A549 (cell line): ENCODE measurements at regions not wholly inside any gene's neighbourhood (a gene's known extent, or its start where the extent isn't known, plus 50 kb on each side); places are given as distances from the start of the nearest gene placed in this dataset.

Source experiments
- ATAC-seq, 2 experiments: fragments of 200-7000 bp in 1 of 2; fragments of >200 bp in 1 of 2; cut with Nextera tagmentation in 1 of 2; cut with Tn5 transposase in 1 of 2; 3 replicates each; pipeline versions ENCODE4 v1.8.0 to v1.9.1; 2018 to 2020; ENCODE audit warnings: mild to moderate bottlenecking in 1 of 2, moderate library complexity in 1 of 2
- CTCF ChIA-PET: fragments of 300-600 bp; sonication (Branson Sonifier 250); formaldehyde crosslinking; extraction: SDS; loops from one replicate; lab custom pipeline; 2021; ENCODE audit warnings: antibody characterized with exemption, inconsistent platforms; lab: Yijun Ruan, JAX
- POLR2A ChIA-PET: fragments of 350-600 bp; formaldehyde crosslinking; extraction: SDS; loops from one replicate; lab custom pipeline; 2021; ENCODE audit warnings: antibody characterized with exemption, inconsistent platforms; lab: Yijun Ruan, JAX
- DNase-seq, 2 experiments: peaks; one replicate each; pipeline versions ENCODE4 v3.0.0 to v3.0.0-alpha.2; 2011 to 2016; ENCODE audit warnings: low read depth in 1 of 2, low spot score in 1 of 2
- FAIRE-seq: peaks from 2 replicates; lab custom pipeline; 2011; peaks lifted over from hg19 to GRCh38; lab: Jason Lieb, UNC
- H3K27ac ChIP-seq, 2 experiments: fragments of >200 bp; sonication (Bioruptor Twin); formaldehyde crosslinking; 3 replicates each; pipeline ENCODE4 v1.5.1; 2016 to 2017
- H3K4me1 ChIP-seq: fragments of >200 bp; sonication (Bioruptor Twin); formaldehyde crosslinking; 3 replicates; pipeline ENCODE4 v1.6.1; 2016
- H3K4me2 ChIP-seq: fragments of >200 bp; sonication (Bioruptor Twin); formaldehyde crosslinking; 3 replicates; pipeline ENCODE4 v1.6.1; 2016
- H3K4me3 ChIP-seq: fragments of >200 bp; sonication (Bioruptor Twin); formaldehyde crosslinking; 3 replicates; pipeline ENCODE4 v1.5.1; 2016
- H3K9me3 ChIP-seq: fragments of >200 bp; sonication (Bioruptor Twin); formaldehyde crosslinking; 3 replicates; pipeline ENCODE4 v1.6.1; 2016
- BHLHE40 ChIP-seq: IDR thresholded peaks from 2 replicates; pipeline ENCODE4 v1.6.1; 2012; ENCODE audit warnings: low read depth, low read length, inconsistent platforms
- CEBPB ChIP-seq, 2 experiments: fragments of >200 bp in 1 of 2; sonication (Bioruptor Twin) in 1 of 2; formaldehyde crosslinking in 1 of 2; IDR thresholded peaks; 2 replicates each; pipeline ENCODE4 v1.6.1; 2012 to 2016
- EP300 ChIP-seq, 2 experiments: fragments of >200 bp; sonication (Bioruptor Twin); formaldehyde crosslinking; IDR thresholded peaks; 2 replicates in 1 of 2; 3 replicates in 1 of 2; pipeline ENCODE4 v1.6.1; 2016 to 2017
- ESRRA ChIP-seq: fragments of 150-350 bp; IDR thresholded peaks from 2 replicates; pipeline ENCODE4 v1.6.1; 2014; ENCODE audit warnings: mild to moderate bottlenecking, low read length, borderline replicate concordance
- FOSB ChIP-seq: fragments of 250-450 bp; sonication (Bioruptor Pico); IDR thresholded peaks from 2 replicates; pipeline ENCODE4 v1.5.0; 2020; ENCODE audit warnings: mild to moderate bottlenecking, moderate library complexity
- HOXA7 ChIP-seq: fragments of 250-450 bp; sonication (Bioruptor Pico); IDR thresholded peaks from 2 replicates; pipeline ENCODE4 v1.5.0; 2020; ENCODE audit warnings: mild to moderate bottlenecking, moderate library complexity
- JUNB ChIP-seq: fragments of >200 bp; sonication (Bioruptor Twin); formaldehyde crosslinking; IDR thresholded peaks from 2 replicates; pipeline ENCODE4 v1.6.1; 2016
- KDM1A ChIP-seq: fragments of 200-600 bp; sonication (generic); IDR thresholded peaks from 2 replicates; pipeline ENCODE4 v1.6.1; 2016; ENCODE audit warnings: low read depth, mild to moderate bottlenecking
- KDM5A ChIP-seq: fragments of 200-600 bp; sonication (generic); IDR thresholded peaks from 2 replicates; pipeline ENCODE4 v1.6.1; 2016; ENCODE audit warnings: antibody characterized with exemption, mild to moderate bottlenecking
- MAFK ChIP-seq: fragments of 450-650 bp; IDR thresholded peaks from 2 replicates; pipeline ENCODE4 v1.6.1; 2014; ENCODE audit not compliant: partially characterized antibody
- NPAS2 ChIP-seq: fragments of 250-450 bp; sonication (Bioruptor Pico); IDR thresholded peaks from 2 replicates; pipeline ENCODE4 v1.8.0; 2022; ENCODE audit warnings: mild to moderate bottlenecking, moderate library complexity, borderline replicate concordance
- PHF8 ChIP-seq: fragments of 200-600 bp; sonication (generic); IDR thresholded peaks from 2 replicates; pipeline ENCODE4 v1.6.1; 2016; ENCODE audit warnings: low read depth, mild to moderate bottlenecking, antibody characterized with exemption, moderate library complexity, borderline replicate concordance
- RAD21 ChIP-seq, 2 experiments: fragments of >200 bp in 1 of 2; sonication (Bioruptor Twin) in 1 of 2; formaldehyde crosslinking in 1 of 2; IDR thresholded peaks in 1 of 2; conservative IDR thresholded peaks in 1 of 2; 2 replicates in 1 of 2; 3 replicates in 1 of 2; pipeline ENCODE4 v1.6.1; 2012 to 2018; ENCODE audit warnings: inconsistent platforms in 1 of 2
- RARB ChIP-seq: fragments of 250-450 bp; sonication (Bioruptor Pico); IDR thresholded peaks from 2 replicates; pipeline ENCODE4 v1.8.0; 2021; ENCODE audit warnings: mild to moderate bottlenecking, moderate library complexity
- SREBF2 ChIP-seq: fragments of 450-650 bp; IDR thresholded peaks from 2 replicates; pipeline ENCODE4 v1.6.1; 2014; ENCODE audit warnings: mild to moderate bottlenecking, moderate library complexity
- TFCP2L1 ChIP-seq: fragments of 250-450 bp; sonication (Bioruptor Pico); IDR thresholded peaks from 2 replicates; pipeline ENCODE4 v1.5.0; 2021; ENCODE audit warnings: mild to moderate bottlenecking
- TP53 ChIP-seq: fragments of 250-450 bp; sonication (Bioruptor Pico); IDR thresholded peaks from 2 replicates; pipeline ENCODE4 v1.5.0; 2021; ENCODE audit warnings: mild to moderate bottlenecking, moderate library complexity
- ZFP36 ChIP-seq: fragments of 450-650 bp; IDR thresholded peaks from 2 replicates; pipeline ENCODE4 v1.6.1; 2014; ENCODE audit warnings: borderline replicate concordance; ENCODE audit not compliant: partially characterized antibody
- ZNF302 ChIP-seq: fragments of 250-450 bp; sonication (Bioruptor Pico); IDR thresholded peaks from 2 replicates; pipeline ENCODE4 v1.9.0; 2021; ENCODE audit warnings: inconsistent platforms, mild to moderate bottlenecking, moderate library complexity
- WGBS: methylation state at CpG from one replicate; pipeline ENCODE4 v1.1.6; 2017; ENCODE audit errors: missing lambda C conversion rate; 5-methylcytosine and 5-hydroxymethylcytosine counted together
- TF ChIP-seq, protein P1 (sequence below): IDR thresholded peaks from 2 replicates; pipeline ENCODE4 v1.6.1; 2012
- TF ChIP-seq, protein P2 (sequence below): fragments of 250-450 bp; sonication (Bioruptor Pico); IDR thresholded peaks from 2 replicates; pipeline ENCODE4 v1.5.0; 2021; ENCODE audit warnings: mild to moderate bottlenecking, moderate library complexity, borderline replicate concordance
- TF ChIP-seq, protein P3 (sequence below): fragments of >200 bp; sonication (Bioruptor Twin); formaldehyde crosslinking; IDR thresholded peaks from 3 replicates; pipeline ENCODE4 v1.6.1; 2016
- TF ChIP-seq, protein P4 (sequence below): IDR thresholded peaks from 2 replicates; pipeline ENCODE4 v1.6.1; 2012
- TF ChIP-seq, protein P5 (sequence below): fragments of >200 bp; sonication (Bioruptor Twin); formaldehyde crosslinking; IDR thresholded peaks from 2 replicates; pipeline ENCODE4 v1.6.1; 2016
- TF ChIP-seq, protein P6 (sequence below): fragments of 250-450 bp; sonication (Bioruptor Pico); IDR thresholded peaks from 2 replicates; pipeline ENCODE4 v1.5.0; 2020; ENCODE audit warnings: low read depth, mild to moderate bottlenecking, moderate library complexity

DNA sequence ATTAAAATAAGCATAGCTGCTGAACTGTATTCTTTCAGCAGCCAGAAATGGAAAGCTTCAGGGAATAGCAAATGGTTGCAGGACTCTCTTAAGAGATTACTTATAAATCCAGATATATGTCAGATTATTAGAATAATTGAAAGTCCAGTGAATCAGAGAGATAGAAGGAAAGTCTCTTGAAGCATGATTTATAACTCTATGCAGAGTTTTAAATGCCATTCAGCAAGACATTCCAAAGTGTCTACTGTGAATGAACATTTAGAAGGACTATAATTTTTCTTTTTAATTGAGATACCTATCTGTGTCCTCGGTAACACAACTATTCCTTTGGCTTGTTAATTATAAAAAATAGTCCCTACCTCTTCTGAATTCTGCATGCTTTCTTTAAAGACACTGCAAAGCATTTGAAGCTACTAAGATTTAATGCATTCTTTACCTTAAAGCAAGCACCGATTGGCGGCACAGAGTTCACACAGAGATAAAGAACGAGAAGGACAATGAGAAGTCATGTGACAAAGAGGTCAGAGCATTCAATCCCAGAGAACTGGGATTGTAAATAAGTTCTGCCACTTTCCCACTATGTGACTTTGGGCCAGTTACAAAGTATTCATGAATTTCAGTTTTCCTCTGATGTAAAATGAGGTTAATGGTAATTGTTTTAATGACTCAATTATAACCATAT, 371.0 kb upstream of the ATP2B1 start:
- ChIA-PET POLR2A (no interaction called here), CTCF (interaction anchor here (0.9 to 1.4 kb wide), 2 partner anchors 13 to 25 kb away, joined by 3 read pairs; no protein-coding TSS in a partner anchor)
- FAIRE-seq, result no peak
- Histone ChIP-seq H3K27ac (no peak overlapping the region), H3K9me3 (no peaks in the 10 kb centered on the region)
- TF ChIP-seq TFCP2L1 (CRISPR knock-in tag) (no peak), BHLHE40 (no peak), NPAS2 (no peak), ESRRA (no peak), HOXA7 (CRISPR knock-in tag) (no peak), ZFP36 (no peak), CEBPB (IDR thresholded peaks at IDR 0.05) (no peak), SREBF2 (no peak), RARB (CRISPR knock-in tag) (no peak), KDM5A (no peak), FOSB (no peak), TP53 (CRISPR knock-in tag) (no peak), ZNF302 (CRISPR knock-in tag) (no peak), KDM1A (no peak), JUNB (no peak), EP300 (IDR thresholded peaks at IDR 0.05) (no peak)
- TF ChIP-seq, protein P1, sequence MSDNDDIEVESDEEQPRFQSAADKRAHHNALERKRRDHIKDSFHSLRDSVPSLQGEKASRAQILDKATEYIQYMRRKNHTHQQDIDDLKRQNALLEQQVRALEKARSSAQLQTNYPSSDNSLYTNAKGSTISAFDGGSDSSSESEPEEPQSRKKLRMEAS, result no peak
- TF ChIP-seq, protein P2, sequence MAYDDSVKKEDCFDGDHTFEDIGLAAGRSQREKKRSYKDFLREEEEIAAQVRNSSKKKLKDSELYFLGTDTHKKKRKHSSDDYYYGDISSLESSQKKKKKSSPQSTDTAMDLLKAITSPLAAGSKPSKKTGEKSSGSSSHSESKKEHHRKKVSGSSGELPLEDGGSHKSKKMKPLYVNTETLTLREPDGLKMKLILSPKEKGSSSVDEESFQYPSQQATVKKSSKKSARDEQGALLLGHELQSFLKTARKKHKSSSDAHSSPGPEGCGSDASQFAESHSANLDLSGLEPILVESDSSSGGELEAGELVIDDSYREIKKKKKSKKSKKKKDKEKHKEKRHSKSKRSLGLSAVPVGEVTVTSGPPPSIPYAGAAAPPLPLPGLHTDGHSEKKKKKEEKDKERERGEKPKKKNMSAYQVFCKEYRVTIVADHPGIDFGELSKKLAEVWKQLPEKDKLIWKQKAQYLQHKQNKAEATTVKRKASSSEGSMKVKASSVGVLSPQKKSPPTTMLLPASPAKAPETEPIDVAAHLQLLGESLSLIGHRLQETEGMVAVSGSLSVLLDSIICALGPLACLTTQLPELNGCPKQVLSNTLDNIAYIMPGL, result no peak
- TF ChIP-seq, protein P3, sequence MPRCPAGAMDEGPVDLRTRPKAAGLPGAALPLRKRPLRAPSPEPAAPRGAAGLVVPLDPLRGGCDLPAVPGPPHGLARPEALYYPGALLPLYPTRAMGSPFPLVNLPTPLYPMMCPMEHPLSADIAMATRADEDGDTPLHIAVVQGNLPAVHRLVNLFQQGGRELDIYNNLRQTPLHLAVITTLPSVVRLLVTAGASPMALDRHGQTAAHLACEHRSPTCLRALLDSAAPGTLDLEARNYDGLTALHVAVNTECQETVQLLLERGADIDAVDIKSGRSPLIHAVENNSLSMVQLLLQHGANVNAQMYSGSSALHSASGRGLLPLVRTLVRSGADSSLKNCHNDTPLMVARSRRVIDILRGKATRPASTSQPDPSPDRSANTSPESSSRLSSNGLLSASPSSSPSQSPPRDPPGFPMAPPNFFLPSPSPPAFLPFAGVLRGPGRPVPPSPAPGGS, result no peak
- TF ChIP-seq, protein P4, sequence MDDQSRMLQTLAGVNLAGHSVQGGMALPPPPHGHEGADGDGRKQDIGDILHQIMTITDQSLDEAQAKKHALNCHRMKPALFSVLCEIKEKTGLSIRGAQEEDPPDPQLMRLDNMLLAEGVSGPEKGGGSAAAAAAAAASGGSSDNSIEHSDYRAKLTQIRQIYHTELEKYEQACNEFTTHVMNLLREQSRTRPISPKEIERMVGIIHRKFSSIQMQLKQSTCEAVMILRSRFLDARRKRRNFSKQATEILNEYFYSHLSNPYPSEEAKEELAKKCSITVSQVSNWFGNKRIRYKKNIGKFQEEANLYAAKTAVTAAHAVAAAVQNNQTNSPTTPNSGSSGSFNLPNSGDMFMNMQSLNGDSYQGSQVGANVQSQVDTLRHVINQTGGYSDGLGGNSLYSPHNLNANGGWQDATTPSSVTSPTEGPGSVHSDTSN, result no peak
- TF ChIP-seq, all 56 proteins: peak for 0
- 87% methylated on average over 4 of the region's 4 CpGs for WGBS
- DNase-seq, result no peak
- no peak overlapping the region for H3K4me3 ChIP-seq
- no peak for ATAC-seq
- H3K4me2 ChIP-seq, result no peak overlapping the region
- peaks cover 7% of the 10 kb centered on the region; the same call in 1 of the 3 replicates for H3K4me1 ChIP-seq

DNA sequence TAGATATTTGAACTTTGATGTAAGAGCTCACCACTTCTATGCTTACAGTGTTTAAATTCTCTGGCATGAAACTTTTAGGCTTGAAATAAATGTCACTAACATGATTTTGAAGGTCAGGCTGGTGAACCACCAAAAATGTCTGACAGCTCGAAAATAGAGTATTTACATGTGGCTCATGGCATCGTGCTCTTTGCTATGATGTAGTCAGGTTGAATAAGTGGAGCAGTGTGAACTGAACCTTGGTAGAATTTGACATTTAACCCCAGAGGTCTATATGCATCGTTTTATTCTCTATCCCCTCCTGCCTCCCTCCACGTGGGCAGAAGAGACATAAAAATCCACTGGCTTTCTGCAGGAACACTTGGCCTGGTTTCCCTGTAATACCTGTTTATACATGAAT, 369.7 kb upstream of the ATP2B1 start:
- Histone ChIP-seq H3K4me2 (no peak overlapping the region), H3K4me3 (no peak overlapping the region), H3K4me1 (no peaks in the 10 kb centered on the region), H3K27ac (no peak overlapping the region), H3K9me3 (no peaks in the 10 kb centered on the region)
- TF ChIP-seq PHF8, result no peak
- TF ChIP-seq, protein P5, sequence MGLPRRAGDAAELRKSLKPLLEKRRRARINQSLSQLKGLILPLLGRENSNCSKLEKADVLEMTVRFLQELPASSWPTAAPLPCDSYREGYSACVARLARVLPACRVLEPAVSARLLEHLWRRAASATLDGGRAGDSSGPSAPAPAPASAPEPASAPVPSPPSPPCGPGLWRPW, result no peak
- no peak for TF ChIP-seq CEBPB (IDR thresholded peaks at IDR 0.05)
- TF ChIP-seq RAD21 (conservative IDR thresholded peaks at IDR 0.05 in 1 of 2, IDR thresholded peaks at IDR 0.05 in 1 of 2), result no peak
- TF ChIP-seq MAFK, result no peak
- no peak for TF ChIP-seq EP300 (IDR thresholded peaks at IDR 0.05)
- TF ChIP-seq, protein P6, sequence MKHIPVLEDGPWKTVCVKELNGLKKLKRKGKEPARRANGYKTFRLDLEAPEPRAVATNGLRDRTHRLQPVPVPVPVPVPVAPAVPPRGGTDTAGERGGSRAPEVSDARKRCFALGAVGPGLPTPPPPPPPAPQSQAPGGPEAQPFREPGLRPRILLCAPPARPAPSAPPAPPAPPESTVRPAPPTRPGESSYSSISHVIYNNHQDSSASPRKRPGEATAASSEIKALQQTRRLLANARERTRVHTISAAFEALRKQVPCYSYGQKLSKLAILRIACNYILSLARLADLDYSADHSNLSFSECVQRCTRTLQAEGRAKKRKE (CRISPR knock-in tag), result no peak
- TF ChIP-seq KDM1A, result no peak
- TF ChIP-seq, protein P4, result no peak
- WGBS, result 86% methylated on average over 4 of the region's 4 CpGs
- CTCF ChIA-PET, result interaction anchor here (1.4 kb wide), 1 partner anchor 23 kb away, joined by 3 read pairs; no protein-coding TSS in a partner anchor
- no peak for FAIRE-seq
- POLR2A ChIA-PET, result no interaction called here
- ATAC-seq, result no peak
- DNase-seq, result no peak
